IPS DF 4.7 (cell line): ENCODE measurements at regions not wholly inside any gene's neighbourhood (a gene's known extent, or its start where the extent isn't known, plus 50 kb on each side); places are given as distances from the start of the nearest gene placed in this dataset.
A peak's percentile ranks its signal among the peaks of the same experiment; 100 is the strongest.
"Not testable (repeated sequence)": the region's sequence is repeated elsewhere in the genome, so short reads cannot be mapped to it uniquely, and the experiment has no call there.

ENCODE experiments used
- DNase-seq: peaks from one replicate; pipeline ENCODE4 v3.0.0-alpha.2; 2013; ENCODE audit warnings: low spot score; ENCODE audit errors: extremely low read depth

DNA sequence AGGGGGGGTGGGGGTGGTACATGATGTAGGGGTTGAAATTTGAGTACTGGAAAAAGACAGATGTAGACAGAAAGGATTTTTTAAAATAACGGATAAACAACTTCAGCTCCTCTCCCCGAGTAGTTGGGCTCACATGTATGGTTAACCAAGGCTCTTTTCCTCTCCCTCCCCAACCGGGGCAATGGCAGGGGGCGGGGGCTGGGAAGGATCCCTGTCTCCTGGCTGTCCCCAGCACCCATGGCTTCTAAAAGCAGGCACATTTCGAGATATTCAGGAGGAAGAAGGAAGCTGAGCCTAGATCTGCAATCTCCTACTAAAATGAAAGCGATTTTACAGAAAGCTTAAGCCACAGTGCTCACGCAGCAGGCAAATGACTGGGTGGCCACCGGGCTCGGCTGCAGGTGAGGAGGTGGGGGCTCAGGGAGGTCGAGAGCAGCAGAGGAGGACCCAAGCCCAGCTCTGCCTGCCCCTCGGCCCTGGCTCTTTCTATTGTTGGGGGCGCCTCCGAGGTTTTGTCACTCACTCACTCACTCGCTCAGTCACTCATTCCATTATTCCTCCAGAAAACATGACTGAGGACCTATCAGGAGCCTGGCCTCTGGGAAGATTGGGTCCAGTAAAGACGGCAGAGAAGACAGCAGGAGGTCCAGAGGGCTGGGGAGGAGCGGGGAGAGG, 573.3 kb downstream of the PTPRU start:
- DNase-seq, result no peak

DNA sequence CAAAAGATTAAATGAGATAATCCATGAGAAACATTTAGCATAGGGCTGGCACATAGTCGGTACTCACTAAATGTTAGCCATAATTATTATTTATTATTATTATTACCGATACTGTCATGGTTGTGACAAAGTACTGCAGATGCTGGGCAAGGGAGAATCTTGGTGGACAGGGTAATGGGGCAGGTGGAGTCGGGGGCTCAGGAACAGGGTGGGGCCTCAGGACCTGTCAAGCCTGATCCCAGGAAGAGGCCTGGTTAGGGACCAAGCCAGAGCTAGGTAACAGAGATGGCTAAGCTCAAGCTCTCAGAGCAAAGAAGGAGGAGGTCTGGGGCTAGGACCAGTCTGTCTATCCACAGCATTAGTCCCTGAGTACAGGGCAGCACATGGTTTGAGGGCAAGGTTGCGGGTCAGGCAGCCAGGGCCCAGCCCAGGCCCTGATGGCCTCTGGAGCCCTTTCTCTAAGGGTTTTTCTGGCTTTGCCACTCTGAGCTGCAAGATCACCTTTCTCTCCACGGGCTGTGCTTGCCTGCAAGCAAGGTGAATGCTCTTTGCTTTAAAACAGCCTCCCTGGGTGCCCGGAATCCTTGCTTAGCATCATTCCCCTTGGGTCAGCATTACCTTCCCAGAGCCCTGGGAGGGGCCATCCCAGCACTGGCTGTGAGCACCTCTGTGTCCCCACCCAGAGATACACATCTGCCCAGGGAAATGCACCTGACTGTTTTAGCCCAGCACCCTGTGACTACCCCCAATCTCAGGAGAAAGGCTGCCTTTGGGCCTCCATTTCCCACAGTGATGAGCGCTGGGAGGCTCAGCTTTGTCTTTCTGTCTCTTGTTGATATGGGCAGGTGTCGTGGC, 572.0 kb downstream of the PTPRU start:
- no peak for DNase-seq

DNA sequence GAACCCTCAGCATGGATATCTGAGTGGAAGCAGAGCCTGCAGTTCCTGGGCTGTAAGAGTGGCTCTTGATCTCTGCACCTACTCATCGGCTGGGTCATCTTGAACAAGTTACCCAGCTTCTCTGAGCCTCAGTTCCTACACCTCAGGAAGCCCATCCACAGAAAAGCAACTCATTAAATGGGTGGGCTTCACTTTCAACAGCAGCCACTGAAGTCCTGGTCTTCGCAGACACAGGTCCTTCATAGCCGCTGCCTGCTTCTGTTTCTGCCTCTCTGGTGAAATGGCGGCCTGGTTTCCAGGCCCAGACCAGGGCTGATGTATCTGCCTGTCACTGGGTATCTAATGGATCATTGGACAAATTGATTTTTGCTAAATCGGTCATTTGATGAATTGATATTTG, 571.4 kb downstream of the PTPRU start:
- no peak for DNase-seq

DNA sequence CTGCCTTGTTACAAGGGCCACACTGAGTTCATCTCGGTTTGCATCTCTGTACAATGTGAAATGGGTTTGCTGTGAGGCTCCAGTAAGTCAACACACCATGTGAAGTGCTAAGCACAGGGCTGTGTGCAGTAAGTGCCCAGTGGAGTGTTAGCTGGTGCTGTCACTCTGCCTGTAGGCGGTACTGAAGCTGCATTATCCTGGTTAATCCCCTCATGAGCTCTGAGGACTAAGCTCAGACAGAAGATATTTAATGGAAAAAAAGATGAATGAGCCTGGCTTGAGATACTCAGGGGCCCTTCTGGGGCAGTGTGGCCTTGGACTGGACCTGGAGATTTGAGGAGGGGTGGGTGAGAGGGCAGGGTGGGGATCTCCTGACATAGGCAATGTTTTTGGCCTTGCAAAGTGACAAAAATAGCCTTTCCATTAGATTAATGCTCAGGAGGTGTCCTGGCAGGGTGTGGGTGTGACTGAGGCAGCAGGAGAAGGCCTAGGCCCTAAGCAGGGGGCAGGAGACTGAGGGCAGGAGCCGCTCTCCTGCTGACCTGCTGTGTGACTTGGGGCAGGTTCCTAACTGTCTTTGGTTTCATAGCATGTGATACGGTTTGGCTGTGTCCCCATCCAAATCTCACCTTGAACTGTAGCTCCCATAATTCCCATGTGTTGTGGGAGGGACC, 570.5 kb downstream of the PTPRU start:
- no peak for DNase-seq

DNA sequence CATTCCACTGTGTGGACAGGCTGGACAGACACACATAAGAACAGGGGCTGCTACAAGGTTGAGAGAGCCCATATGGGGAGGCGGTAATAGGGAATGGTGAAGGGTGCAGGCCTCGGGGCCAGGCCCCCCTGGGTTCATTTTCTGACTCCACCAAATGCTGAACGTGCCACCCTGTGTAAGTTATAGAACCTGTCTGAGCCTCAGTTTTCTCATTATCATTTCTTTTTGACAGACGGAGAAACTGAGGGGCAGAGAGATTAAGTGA, 569.5 kb downstream of the PTPRU start:
- DNase-seq, result no peak

DNA sequence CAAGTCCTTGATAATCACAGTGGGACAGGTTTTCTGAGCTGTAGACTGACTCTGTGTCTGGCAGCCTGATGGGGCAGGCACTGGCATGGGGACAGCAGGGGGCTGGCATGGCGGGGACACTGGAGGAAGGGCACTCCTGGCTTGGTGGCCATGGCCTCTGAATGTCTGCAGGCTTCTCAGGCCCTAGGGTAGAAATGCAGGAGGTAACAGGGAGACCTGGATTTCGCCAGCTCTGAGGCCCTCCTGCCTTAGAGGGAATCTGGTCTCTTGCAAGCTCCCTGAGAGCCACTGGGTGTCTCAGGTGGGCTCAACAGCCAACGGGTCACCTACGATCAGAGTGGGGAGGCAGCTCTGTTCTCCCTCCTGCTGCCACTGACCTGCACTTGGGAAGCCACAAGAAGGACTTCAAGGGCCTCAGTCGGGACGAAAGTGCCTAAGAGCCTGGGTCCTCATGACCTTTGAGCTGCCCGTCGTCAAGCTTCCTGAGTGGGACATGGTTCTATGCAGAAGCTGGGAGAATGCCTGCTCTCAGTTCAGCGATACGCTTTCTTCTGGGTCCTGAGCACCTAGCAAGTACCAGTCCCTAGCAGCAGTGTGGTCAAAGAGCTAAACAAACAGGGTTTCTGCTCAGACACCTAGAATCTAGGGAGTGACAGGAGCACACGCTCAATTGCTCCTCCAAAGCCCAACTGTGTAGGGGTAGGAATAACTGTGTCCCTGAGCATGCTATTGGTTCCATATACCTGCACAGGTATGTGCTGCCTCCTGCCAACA, 569.0 kb downstream of the PTPRU start:
- DNase-seq, result no peak

DNA sequence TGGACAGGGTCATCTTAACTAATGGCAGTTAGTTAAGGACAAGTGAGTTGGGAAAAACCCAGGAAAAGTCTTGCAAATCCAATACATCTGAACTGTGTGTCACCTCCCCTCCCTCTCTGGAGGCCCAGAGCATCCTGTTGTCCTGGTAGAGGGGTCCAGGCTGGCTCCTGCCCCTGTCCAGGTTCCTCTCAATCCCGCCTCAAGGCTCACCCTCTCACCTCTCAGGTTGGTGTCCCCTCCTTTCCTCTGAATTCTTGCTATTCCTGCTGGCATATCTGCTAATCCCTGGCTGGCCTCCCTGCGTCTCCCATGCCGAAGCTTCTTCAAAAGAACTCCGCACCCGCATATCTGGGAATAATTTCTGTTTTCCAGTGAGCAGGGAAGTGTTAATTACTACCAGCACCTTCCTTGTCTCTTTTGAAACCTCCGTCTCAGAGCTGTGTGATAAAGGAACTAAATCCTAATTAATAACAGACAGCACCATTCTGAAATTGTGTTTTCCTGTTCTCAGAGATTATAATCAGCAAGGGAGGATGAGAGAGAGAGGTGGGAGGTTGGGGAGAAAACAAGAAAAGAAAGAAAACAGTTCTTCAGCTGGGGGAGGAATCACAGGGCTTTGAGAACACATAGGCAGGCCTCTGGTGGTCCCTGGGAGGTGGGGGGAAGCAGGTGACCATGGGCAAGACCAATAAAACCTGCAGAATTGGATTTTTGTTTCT, 568.0 kb downstream of the PTPRU start:
- no peak for DNase-seq

DNA sequence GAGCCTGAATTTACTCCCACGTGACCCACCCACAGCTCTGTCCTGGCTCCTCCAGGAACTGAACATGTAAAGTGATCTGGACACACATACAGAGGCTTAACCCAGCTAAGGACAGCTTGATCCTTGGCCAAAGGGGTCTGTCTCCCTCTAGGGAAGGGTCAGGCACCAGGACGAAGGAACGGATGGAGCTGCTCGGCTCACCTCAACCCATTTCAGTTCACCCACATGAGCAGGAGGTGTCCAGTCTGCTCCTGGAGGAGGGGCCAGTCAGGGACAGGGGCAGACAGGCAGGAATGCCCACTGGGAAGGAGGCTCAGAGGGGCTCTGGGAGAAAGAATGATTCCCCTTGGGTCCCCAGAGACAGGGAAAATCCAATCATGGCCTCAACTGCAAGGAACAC, 567.2 kb downstream of the PTPRU start:
- no peak for DNase-seq

DNA sequence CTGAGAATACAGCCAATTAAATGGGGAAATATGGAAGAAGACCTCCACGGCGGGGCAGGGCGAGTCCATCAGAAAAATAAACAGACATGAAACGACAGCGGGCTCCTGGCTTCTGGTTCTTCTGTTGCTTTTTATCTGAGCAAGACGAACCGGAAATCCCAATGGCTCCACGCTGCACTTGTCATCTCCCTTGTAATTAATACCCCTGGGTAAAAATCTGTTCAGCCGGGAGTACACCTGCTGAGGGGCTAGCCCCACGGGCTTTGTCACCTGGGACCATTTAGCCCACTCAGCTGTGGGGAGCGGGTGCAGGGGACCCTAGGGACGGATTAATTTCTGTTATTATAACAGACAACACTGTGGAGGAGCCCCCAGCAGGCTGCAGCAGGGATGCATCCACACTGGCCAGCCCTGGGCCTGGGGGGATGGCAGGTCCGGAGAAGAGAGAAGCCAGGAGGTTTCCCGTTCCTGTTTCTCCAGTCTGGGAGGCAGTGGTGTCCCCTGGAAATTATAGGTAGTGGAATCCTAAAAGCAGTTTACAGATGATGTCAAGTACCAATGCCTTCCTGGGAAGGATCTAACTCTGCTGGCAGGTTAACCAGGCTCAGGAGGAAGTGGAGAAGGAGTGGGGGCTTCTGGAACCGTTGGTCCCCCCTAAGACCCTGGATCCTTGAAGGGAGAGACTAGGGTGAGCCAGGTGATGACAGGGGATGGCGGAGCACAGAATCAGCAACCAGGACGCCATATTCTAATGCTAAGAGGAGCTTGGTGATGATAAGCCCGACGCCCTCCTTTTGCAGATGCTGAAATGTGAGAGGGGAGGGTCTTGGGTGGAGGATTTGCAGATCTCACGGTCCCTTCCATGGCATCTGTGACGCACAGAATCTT, 566.1 kb downstream of the PTPRU start:
- DNase-seq, result no peak

DNA sequence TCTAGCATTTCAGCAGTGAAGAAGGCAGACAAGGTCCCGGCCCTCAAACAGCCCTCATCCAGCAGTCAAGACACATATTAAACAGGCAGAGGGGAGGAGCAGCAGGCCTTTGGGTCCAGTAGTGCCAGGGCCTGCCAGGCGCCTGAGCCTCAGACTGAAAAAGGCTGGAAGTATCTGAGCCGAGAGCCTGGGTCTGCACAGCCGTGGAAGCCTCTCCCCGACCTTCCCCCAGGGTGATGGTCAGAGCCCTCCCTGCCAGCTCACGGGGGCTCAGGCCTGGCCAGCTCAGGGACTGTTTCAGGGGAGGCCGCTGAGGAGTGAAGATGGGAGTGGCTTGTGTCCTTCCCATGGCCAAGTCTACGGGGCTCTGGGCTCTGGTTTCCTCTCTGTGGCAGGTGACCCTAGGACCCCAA, 565.2 kb downstream of the PTPRU start:
- no peak for DNase-seq

DNA sequence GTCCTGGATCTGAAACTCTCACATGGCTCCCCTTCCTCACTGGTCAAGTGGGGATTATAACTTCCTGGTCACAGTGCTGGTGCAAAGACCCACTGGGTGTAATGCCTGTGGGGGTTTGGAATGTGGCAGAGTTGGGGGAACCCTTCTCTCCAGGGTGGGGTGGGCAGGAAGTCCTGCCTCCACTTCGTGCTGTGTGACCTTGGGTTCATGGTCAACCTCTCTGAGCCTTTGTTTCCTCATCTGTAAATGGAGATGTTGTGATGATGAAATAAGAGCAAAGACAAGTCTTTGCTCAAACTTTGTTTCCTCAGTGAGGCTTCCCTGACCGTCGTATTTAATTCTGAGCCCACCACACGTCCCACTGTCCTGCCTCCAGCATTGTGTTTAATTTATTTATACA, 564.7 kb downstream of the PTPRU start:
- no peak for DNase-seq

DNA sequence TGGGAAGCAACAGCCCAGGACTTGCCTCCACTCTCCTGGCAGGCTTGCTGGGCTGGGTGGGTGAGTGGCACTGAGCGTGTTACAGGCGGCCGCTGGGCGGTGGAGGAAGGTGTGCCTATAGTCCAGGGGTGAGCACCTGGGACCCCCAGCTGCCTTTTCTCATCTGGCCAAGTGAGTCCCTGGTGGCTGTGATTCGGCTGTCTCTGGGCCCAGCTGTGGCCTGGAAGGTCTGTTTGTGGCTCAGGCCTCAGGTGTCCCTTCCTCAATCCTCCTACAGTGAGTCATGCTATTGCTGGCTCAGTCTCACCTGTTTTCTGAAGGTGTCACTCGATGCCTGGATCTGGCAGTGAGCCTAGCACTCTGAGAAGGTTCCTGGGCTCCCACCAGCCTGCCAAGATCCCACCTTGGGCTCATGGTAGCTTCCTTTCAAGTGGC, 564.2 kb downstream of the PTPRU start:
- no peak for DNase-seq

DNA sequence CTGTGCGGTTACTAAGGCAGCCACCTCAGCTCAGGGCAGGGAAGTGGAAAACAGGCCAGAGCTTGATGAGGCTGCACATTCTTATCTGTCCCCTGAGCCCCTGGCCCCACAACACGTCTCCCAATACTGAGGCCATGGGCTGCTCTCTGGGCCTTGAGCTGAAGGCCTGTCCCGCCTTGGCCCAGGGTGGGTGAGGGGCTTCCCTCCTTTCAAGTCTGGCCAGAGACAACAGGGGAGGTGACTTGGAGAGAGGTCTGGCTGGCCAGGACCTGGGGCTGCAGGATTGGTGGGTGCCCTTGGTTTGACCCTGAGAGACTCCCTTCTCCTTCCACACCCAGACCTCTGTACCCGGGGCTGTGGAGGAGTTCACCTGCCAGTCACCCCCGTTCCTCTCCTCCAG, 563.8 kb downstream of the PTPRU start:
- DNase-seq, result no peak

DNA sequence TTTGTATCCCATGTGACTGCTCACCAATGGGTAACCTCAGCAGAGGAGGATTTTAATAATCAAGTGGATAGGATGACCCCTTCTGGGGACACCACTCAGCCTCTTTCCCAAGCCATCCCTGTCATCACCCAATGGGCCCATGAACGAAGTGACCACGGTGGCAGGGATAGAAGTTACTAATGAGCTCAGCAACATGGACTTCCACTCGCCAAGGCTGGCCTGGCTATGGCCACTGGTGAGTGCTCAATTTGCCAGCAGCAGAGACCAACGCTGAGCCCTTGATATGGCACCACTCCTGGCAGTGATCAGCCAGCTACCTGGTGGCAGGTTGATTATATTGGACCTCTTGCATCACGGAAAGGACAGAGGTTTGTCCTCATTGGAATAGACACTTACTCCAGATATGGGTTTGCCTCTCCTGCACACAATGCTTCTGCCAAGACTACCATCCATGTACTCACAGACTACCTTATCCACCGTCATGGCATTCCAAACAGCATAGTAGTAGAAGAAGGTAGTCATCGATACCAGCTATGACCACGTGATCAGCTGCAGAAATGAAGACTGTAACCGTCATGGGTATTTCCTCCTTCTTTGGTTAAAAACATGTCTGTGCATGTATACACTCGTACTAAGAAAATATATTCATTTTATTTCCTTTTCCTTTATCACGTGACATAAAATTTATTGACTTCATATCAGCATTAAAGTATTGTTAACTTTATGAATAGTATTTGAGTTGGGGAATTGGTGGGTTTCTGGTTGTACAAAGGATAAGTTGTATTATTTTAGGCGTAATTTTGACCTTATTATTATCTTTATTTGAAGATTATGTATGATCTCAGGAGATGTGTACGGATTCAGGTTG, 562.6 kb downstream of the PTPRU start:
- DNase-seq, result no peak

DNA sequence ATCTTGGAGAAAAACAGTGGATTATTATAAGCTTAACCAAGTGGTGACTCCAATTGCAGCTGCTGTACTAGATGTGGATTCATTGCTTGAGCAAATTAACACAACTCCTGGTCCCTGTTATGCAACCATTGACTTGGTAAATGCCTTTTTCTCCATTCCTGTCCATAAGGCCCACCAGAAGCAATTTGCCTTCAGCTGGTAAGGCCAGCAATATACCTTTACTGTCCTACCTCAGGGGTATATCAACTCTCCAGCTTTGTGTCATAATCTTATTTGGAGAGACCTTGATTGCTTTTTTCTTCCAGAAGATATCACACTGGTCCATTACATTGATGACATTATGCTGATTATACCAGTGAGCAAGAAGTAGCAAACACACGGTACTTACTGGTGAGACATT, 560.8 kb downstream of the PTPRU start:
- DNase-seq, result not testable (repeated sequence)

DNA sequence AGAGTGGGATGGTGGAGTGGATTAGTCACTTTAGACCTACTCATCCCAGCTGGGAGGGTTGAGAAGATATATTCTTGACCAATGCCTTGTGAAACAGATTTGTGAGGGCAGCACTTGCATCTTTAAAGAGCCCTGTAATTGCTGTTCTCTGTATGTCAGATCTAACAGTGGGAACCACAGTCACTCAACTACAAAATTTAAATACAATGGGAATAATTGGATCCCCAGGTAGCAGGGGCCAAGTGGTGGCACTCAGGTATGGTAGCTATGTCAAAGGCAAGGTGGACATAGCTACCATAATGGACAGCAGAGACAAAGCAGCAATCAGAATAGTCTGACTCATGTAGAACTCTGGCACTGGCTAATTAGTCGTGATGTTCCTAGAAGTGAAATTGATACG, 559.6 kb downstream of the PTPRU start:
- DNase-seq, result not testable (repeated sequence)

DNA sequence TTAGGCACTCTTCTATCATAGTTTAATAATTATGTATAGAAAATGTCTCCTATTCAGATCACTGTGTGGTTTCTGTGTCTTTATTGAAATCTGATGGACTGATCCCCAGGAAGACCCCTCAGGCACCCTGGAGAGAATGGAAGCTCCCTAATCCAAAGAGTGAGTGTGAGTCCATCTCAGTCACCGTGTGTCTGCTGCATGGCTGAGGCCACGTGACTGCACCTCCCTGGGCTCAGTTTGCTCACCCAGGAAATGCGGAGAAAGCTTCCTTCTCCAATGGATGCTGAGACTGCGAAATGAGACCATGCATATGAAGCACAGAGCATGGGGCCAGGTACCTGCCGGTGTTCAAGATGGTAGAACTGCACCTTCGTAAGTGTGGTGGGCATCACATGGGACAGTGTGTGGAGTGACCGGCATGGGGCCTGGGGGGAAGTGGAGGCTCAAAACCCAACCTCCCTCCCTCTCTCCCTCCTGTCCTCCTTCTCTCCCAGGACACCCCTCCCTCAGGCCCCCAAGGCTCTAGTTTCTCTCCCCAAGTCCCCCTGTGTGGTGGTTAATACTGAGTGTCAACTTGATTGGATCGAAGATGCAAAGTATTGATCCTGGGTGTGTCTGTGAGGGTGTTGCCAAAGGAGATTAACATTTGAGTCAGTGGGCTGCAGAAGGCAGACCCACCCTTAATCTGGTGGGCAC, 557.5 kb downstream of the PTPRU start:
- no peak for DNase-seq

DNA sequence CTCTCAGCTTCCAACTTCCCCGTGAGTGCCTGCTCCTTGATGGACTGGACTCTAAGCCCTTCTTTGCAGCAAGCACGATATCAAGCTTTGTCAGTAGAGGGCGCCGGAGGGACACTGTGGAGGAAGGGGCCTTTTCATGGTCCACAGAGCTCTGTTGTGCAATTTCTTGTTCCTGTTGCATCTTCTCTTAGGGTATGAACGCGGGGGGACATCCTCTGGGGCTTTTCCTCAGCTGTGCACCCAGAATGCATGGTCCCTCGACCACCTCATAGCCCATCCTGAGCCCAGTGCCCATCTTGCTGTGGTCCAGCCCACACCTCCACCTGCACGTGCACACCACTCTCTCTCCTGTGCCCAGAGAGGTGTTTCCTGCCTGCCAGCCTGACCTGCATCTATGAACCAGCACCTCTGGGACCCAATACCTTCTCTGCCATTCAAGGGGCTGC, 556.8 kb downstream of the PTPRU start:
- DNase-seq, result peak; percentile 87

DNA sequence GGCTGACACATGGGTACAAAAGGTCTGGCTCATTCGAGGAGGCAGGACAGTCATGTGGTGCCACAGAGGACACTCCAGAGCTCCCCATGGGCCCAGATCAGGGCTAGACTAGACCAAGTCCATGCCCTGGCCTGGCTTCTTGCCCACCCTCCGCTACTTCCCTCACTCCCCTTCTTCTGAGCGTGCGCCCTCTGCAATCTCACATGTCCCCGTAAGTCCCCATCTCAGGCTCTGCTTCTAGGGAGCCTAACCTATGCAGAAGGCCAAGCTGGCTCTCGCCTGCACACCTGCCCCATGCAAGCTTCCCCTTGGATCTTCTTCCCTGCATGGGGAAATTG, 553.6 kb downstream of the PTPRU start:
- DNase-seq, result no peak
